H9 (cell line): ENCODE measurements at regions not wholly inside any gene's neighbourhood (a gene's known extent, or its start where the extent isn't known, plus 50 kb on each side); places are given as distances from the start of the nearest gene placed in this dataset.

Source experiments
- DNase-seq: peaks from one replicate; pipeline ENCODE4 v3.0.0-alpha.2; 2017
- H2AFZ ChIP-seq: one replicate; pipeline ENCODE4 v1.6.1; 2013; ENCODE audit warnings: mild to moderate bottlenecking, low read length, control low read depth, moderate library complexity
- H2AK5ac ChIP-seq: 2 replicates; pipeline ENCODE4 v1.6.1; 2013; ENCODE audit warnings: low read length, control low read depth, mixed read lengths; ENCODE audit not compliant: insufficient read length
- H2BK120ac ChIP-seq: one replicate; pipeline ENCODE4 v1.6.1; 2013; ENCODE audit warnings: low read depth, mild to moderate bottlenecking, low read length, control low read depth, inconsistent platforms; ENCODE audit not compliant: poor library complexity, severe bottlenecking
- H2BK12ac ChIP-seq: 2 replicates; pipeline ENCODE4 v1.6.1; 2013; ENCODE audit warnings: low read length, control low read depth, mixed read lengths, low read depth; ENCODE audit not compliant: insufficient read length
- H2BK15ac ChIP-seq: 2 replicates; pipeline ENCODE4 v1.6.1; 2013; ENCODE audit warnings: low read depth, low read length, control low read depth
- H2BK20ac ChIP-seq: one replicate; pipeline ENCODE4 v1.6.1; 2013; ENCODE audit warnings: low read depth, mild to moderate bottlenecking, low read length, control low read depth, inconsistent platforms; ENCODE audit not compliant: poor library complexity, severe bottlenecking
- H2BK5ac ChIP-seq: 2 replicates; pipeline ENCODE4 v1.6.1; 2013; ENCODE audit warnings: low read length, control low read depth, mixed read lengths; ENCODE audit not compliant: insufficient read length
- H3K14ac ChIP-seq: 2 replicates; pipeline ENCODE4 v1.6.1; 2013; ENCODE audit warnings: low read length, control low read depth; ENCODE audit not compliant: insufficient read depth
- H3K18ac ChIP-seq: 2 replicates; pipeline ENCODE4 v1.6.1; 2013; ENCODE audit warnings: low read depth, mild to moderate bottlenecking, mixed read lengths, low read length, control low read depth; ENCODE audit not compliant: insufficient read length
- H3K23ac ChIP-seq: 2 replicates; pipeline ENCODE4 v1.6.1; 2013; ENCODE audit warnings: low read length, control low read depth, mixed read lengths, low read depth; ENCODE audit not compliant: insufficient read length
- H3K23me2 ChIP-seq: 2 replicates; pipeline ENCODE4 v1.6.1; 2013; ENCODE audit warnings: low read depth, mild to moderate bottlenecking, mixed read lengths, low read length, control low read depth; ENCODE audit not compliant: insufficient read length, poor library complexity, severe bottlenecking
- H3K27ac ChIP-seq: 2 replicates; pipeline ENCODE4 v1.5.1; 2013; ENCODE audit warnings: low read length, control low read depth, mixed read lengths, low read depth; ENCODE audit not compliant: insufficient read length
- H3K27me3 ChIP-seq: 2 replicates; pipeline ENCODE4 v1.6.1; 2013; ENCODE audit warnings: low read length, control low read depth, inconsistent platforms; ENCODE audit not compliant: insufficient read depth
- H3K4ac ChIP-seq: 2 replicates; pipeline ENCODE4 v1.6.1; 2013; ENCODE audit warnings: low read depth, mild to moderate bottlenecking, control low read depth, inconsistent platforms, low read length, moderate library complexity
- H3K4me1 ChIP-seq: 2 replicates; pipeline ENCODE4 v1.6.1; 2013; ENCODE audit warnings: low read length, control low read depth, inconsistent platforms; ENCODE audit not compliant: insufficient read depth
- H3K4me2 ChIP-seq: 2 replicates; pipeline ENCODE4 v1.6.1; 2013; ENCODE audit warnings: low read length, control low read depth, mixed read lengths; ENCODE audit not compliant: insufficient read length, insufficient read depth
- H3K56ac ChIP-seq: 2 replicates; pipeline ENCODE4 v1.6.1; 2013; ENCODE audit warnings: low read depth, mild to moderate bottlenecking, mixed read lengths, low read length, control low read depth; ENCODE audit not compliant: insufficient read length
- H3K79me1 ChIP-seq: 2 replicates; pipeline ENCODE4 v1.6.1; 2013; ENCODE audit warnings: low read depth, mild to moderate bottlenecking, moderate library complexity, low read length, control low read depth, inconsistent platforms; ENCODE audit not compliant: insufficient read depth, poor library complexity, severe bottlenecking
- H3K79me2 ChIP-seq: 2 replicates; pipeline ENCODE4 v1.6.1; 2013; ENCODE audit warnings: low read length, control low read depth, inconsistent platforms; ENCODE audit not compliant: insufficient read depth
- H3K9ac ChIP-seq: 2 replicates; pipeline ENCODE4 v1.6.1; 2013; ENCODE audit warnings: low read length, control low read depth, mixed read lengths; ENCODE audit not compliant: insufficient read length; ENCODE audit errors: extremely low read depth
- H3K9me3 ChIP-seq: one replicate; pipeline ENCODE4 v1.6.1; 2013; ENCODE audit warnings: low read depth, low read length, inconsistent platforms; ENCODE audit not compliant: control insufficient read depth
- H3T11ph ChIP-seq: one replicate; pipeline ENCODE4 v1.6.1; 2013; ENCODE audit warnings: mild to moderate bottlenecking, low read length, control low read depth, inconsistent platforms
- H4K20me1 ChIP-seq: one replicate; pipeline ENCODE4 v1.6.1; 2013; ENCODE audit not compliant: control insufficient read depth, insufficient read length, insufficient read depth
- H4K5ac ChIP-seq: 2 replicates; pipeline ENCODE4 v1.6.1; 2013; ENCODE audit warnings: low read depth, mild to moderate bottlenecking, mixed read lengths, low read length, control low read depth; ENCODE audit not compliant: insufficient read length
- H4K8ac ChIP-seq: replicated peaks from 2 replicates; pipeline ENCODE4 v1.6.1; 2013; ENCODE audit warnings: low read length, control low read depth, mixed read lengths, low read depth; ENCODE audit not compliant: insufficient read length
- H4K91ac ChIP-seq: 2 replicates; pipeline ENCODE4 v1.6.1; 2013; ENCODE audit warnings: low read depth, mild to moderate bottlenecking, moderate library complexity, mixed read lengths, low read length, control low read depth; ENCODE audit not compliant: insufficient read length
- H3K27ac Mint-ChIP-seq, 3 experiments: 2 replicates in 2 of 3; 3 replicates in 1 of 3; pipeline ENCODE4 v1.8.0; 2020 to 2021; ENCODE audit warnings: mixed read lengths in 3 of 3, mild to moderate bottlenecking in 1 of 3, moderate library complexity in 1 of 3
- H3K27me3 Mint-ChIP-seq: 2 replicates; pipeline ENCODE4 v1.8.0; 2021; ENCODE audit warnings: low read depth, mild to moderate bottlenecking, moderate library complexity, mixed read lengths
- H3K36me3 Mint-ChIP-seq, 3 experiments: 2 replicates in 2 of 3; 3 replicates in 1 of 3; pipeline ENCODE4 v1.8.0; 2020 to 2021; ENCODE audit warnings: low read depth in 3 of 3, mixed read lengths in 3 of 3; ENCODE audit not compliant: insufficient read depth in 1 of 3
- H3K4me1 Mint-ChIP-seq, 2 experiments: 2 replicates each; pipeline ENCODE4 v1.8.0; 2020; ENCODE audit warnings: mixed read lengths in 2 of 2
- H3K4me3 Mint-ChIP-seq, 2 experiments: 2 replicates in 1 of 2; 3 replicates in 1 of 2; pipeline ENCODE4 v1.8.0; 2020 to 2021; ENCODE audit warnings: mild to moderate bottlenecking in 2 of 2, mixed read lengths in 2 of 2, moderate library complexity in 1 of 2
- H3K9me3 Mint-ChIP-seq, 2 experiments: 2 replicates in 1 of 2; 3 replicates in 1 of 2; pipeline ENCODE4 v1.8.0; 2020; ENCODE audit warnings: mild to moderate bottlenecking in 2 of 2, mixed read lengths in 2 of 2, moderate library complexity in 1 of 2
- CTCF ChIP-seq: fragments of 200-600 bp; sonication (generic); conservative IDR thresholded peaks from 3 replicates; pipeline ENCODE4 v1.8.0; 2021; ENCODE audit warnings: antibody characterized with exemption, mild to moderate bottlenecking
- WGBS: extraction: QIAGEN DNeasy Blood & Tissue Kit; methylation state at CpG from one replicate; pipeline ENCODE4 v1.1.7; 2013; ENCODE audit warnings: missing lambda C conversion rate, low lambda C conversion rate, mixed read lengths; ENCODE audit not compliant: insufficient read length; ENCODE audit errors: extremely low coverage; 5-methylcytosine and 5-hydroxymethylcytosine counted together

- Histone ChIP-seq H2BK120ac (no peak overlapping the region), H3K79me2 (no peaks in the 10 kb centered on the region), H2AFZ (no peak overlapping the region), H3K79me1 (no peaks in the 10 kb centered on the region), H2BK20ac (no peak overlapping the region), H3K14ac (no peak overlapping the region), H4K5ac (no peak overlapping the region), H4K91ac (no peak overlapping the region), H2BK5ac (no peak overlapping the region), H3K56ac (no peak overlapping the region), H3K27ac (no peak overlapping the region), H4K8ac (no peak overlapping the region), H3K4ac (no peak overlapping the region), H3K27me3 (no peaks in the 10 kb centered on the region), H2BK12ac (no peak overlapping the region), H2BK15ac (no peak overlapping the region; the same call in 1 of the 2 replicates), H4K20me1 (no peaks in the 10 kb centered on the region), H3K23ac (no peak overlapping the region), H3K18ac (no peak overlapping the region), H3K4me1 (no peaks in the 10 kb centered on the region), H3T11ph (no peak overlapping the region), H3K4me2 (no peak overlapping the region), H3K23me2 (no peaks in the 10 kb centered on the region), H2AK5ac (no peak overlapping the region), H3K9ac (no peak overlapping the region), H3K9me3 (no peaks in the 10 kb centered on the region)
- no peak overlapping the region for H3K4me3 Mint-ChIP-seq
- no peak for DNase-seq
- no peaks in the 10 kb centered on the region for H3K4me1 Mint-ChIP-seq
- H3K27me3 Mint-ChIP-seq, result peaks cover 4% of the 10 kb centered on the region; the same call in 1 of the 2 replicates
- WGBS, result no CpG with 5 or more reads among the region's 10 CpGs
- no peak overlapping the region for H3K27ac Mint-ChIP-seq
- TF ChIP-seq CTCF, result no peak
- H3K9me3 Mint-ChIP-seq, result peaks cover 4 to 6% of the 10 kb centered on the region in 2 experiments; a peak in 4 of 5 replicates
- no peaks in the 10 kb centered on the region; a peak in 2 of 7 replicates for H3K36me3 Mint-ChIP-seq
These were observed 152.2 kb downstream of the ASMT start for GRCh38 chrX:1767026-1767425.
